NCI-H526 treated with DMSO at 0.1 percent for 48 hours (cell line): ENCODE measurements at regions not wholly inside any gene's neighbourhood (a gene's known extent, or its start where the extent isn't known, plus 50 kb on each side); places are given as distances from the start of the nearest gene placed in this dataset.
A peak's percentile ranks its signal among the peaks of the same experiment; 100 is the strongest.

Experiments
- DNase-seq: peaks from one replicate; lab custom pipeline; 2025; lab: John Stamatoyannopoulos, UW

GRCh38 chr9:81389569-81389993 lies 299.8 kb downstream of the TLE1 start:
- DNase-seq: no peak

GRCh38 chr9:81388831-81389230 lies 300.5 kb downstream of the TLE1 start:
- no peak for DNase-seq

GRCh38 chr9:81387360-81388106 lies 301.8 kb downstream of the TLE1 start:
- no peak for DNase-seq

- no peak for DNase-seq
Observed at GRCh38 chr9:81384911-81385310, 304.4 kb downstream of the TLE1 start.

GRCh38 chr9:81382281-81382680 lies 307.1 kb downstream of the TLE1 start:
- no peak for DNase-seq

GRCh38 chr9:81381694-81382093 lies 307.7 kb downstream of the TLE1 start:
- DNase-seq: no peak

- no peak for DNase-seq
Observed at GRCh38 chr9:81380504-81381359, 308.6 kb downstream of the TLE1 start.

GRCh38 chr9:81379655-81380054 lies 309.7 kb downstream of the TLE1 start:
- DNase-seq: no peak

GRCh38 chr9:81377921-81378320 lies 311.4 kb downstream of the TLE1 start:
- no peak for DNase-seq

- peak; percentile 80 for DNase-seq
Observed at GRCh38 chr9:81377320-81377719, 312.0 kb downstream of the TLE1 start.

- no peak for DNase-seq
Observed at GRCh38 chr9:81375187-81376100, 313.9 kb downstream of the TLE1 start.

- DNase-seq: no peak
Observed at GRCh38 chr9:81374459-81375186, 314.7 kb downstream of the TLE1 start.

- no peak for DNase-seq
Observed at GRCh38 chr9:81373294-81373693, 316.1 kb downstream of the TLE1 start.

- DNase-seq: no peak
Observed at GRCh38 chr9:81372628-81373191, 316.6 kb downstream of the TLE1 start.

GRCh38 chr9:81371824-81372223 lies 317.5 kb downstream of the TLE1 start:
- DNase-seq: no peak

- DNase-seq: no peak
Observed at GRCh38 chr9:81370650-81371049, 318.7 kb downstream of the TLE1 start.

GRCh38 chr9:81370096-81370495 lies 319.3 kb downstream of the TLE1 start:
- DNase-seq: no peak

GRCh38 chr9:81369121-81369520 lies 320.2 kb downstream of the TLE1 start:
- DNase-seq: no peak

GRCh38 chr9:81363916-81364480 lies 325.3 kb downstream of the TLE1 start:
- no peak for DNase-seq

- no peak for DNase-seq
Observed at GRCh38 chr9:81361296-81361695, 328.1 kb downstream of the TLE1 start.

GRCh38 chr9:81351166-81351565 lies 338.2 kb downstream of the TLE1 start:
- DNase-seq: no peak
